KOPT-K1 (cell line): ENCODE measurements at regions not wholly inside any gene's neighbourhood (a gene's known extent, or its start where the extent isn't known, plus 50 kb on each side); places are given as distances from the start of the nearest gene placed in this dataset.
"Not testable (repeated sequence)": the region's sequence is repeated elsewhere in the genome, so short reads cannot be mapped to it uniquely, and the experiment has no call there.

Source experiments
- H3K27ac ChIP-seq: fragments of 200-600 bp; sonication (generic); 2 replicates; pipeline ENCODE4 v1.5.1; 2016; ENCODE audit warnings: antibody characterized with exemption, mild to moderate bottlenecking, low read depth, low read length; ENCODE audit not compliant: poor library complexity, severe bottlenecking
- H3K36me3 ChIP-seq: fragments of 200-600 bp; sonication (generic); 2 replicates; pipeline ENCODE4 v1.5.1; 2017; ENCODE audit warnings: antibody characterized with exemption, mild to moderate bottlenecking, low read length, moderate library complexity; ENCODE audit not compliant: insufficient read depth
- H3K9me3 ChIP-seq: fragments of 200-600 bp; sonication (generic); 2 replicates; pipeline ENCODE4 v1.5.1; 2017; ENCODE audit warnings: antibody characterized with exemption, low read length, mild to moderate bottlenecking; ENCODE audit not compliant: insufficient read depth, poor library complexity, severe bottlenecking

DNA sequence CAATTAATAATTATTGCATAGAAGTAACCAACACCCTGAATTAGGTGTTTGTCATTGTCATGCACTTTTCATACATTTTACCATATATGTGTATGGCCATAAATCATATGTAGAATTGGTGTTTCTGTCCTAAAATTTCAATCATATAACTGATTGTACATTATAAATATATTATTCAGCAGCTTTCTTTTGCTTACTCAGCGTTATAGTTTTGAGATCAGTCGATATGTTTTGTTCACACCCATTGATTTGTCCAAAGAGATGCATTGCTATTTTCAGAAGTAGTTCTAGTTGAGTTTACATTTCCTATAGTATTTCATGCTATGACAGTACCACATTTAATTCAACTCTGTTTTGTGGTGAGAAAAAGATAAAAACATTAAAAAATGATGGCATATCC is 50.5 kb upstream of the PARP4 start:
- Histone ChIP-seq H3K9me3 (no peaks in the 10 kb centered on the region), H3K27ac (no peak overlapping the region)

DNA sequence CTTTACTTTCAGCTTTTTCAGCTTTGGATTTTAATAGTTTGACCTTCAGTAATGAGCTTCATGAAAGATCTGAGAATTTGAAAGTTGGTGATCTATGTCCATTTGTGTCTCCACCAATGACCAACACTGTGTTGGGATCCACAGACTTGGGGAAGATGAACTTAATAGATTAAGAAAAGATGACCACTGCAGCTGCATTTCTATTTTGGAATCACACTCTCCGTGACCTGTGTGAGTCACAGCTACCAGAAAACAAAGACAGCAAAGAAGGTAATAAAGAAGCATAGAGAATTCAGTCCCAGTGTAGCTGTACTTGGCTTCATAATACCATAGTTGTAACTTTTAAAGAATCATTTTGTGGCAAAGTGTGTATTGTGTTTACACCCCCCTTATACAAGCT is 51.4 kb upstream of the PARP4 start:
- not testable (repeated sequence) for H3K36me3 ChIP-seq, H3K27ac ChIP-seq, H3K9me3 ChIP-seq

More for the DNA sequence above, 50.5 kb upstream of the PARP4 start:
- H3K36me3 ChIP-seq, result no peaks in the 10 kb centered on the region

GRCh38 chr13:24564881-24565280 is 52.3 kb upstream of the PARP4 start:
- Histone ChIP-seq H3K27ac (no peak overlapping the region), H3K9me3 (no peaks in the 10 kb centered on the region), H3K36me3 (no peaks in the 10 kb centered on the region)

- not testable (repeated sequence) for H3K9me3 ChIP-seq, H3K27ac ChIP-seq, H3K36me3 ChIP-seq
Observed at GRCh38 chr13:24567593-24567992, 55.0 kb upstream of the PARP4 start.

GRCh38 chr13:24574847-24575246 is 62.3 kb upstream of the PARP4 start:
- Histone ChIP-seq H3K27ac (no peak overlapping the region), H3K36me3 (no peaks in the 10 kb centered on the region), H3K9me3 (peaks cover 6% of the 10 kb centered on the region)

- not testable (repeated sequence) for H3K36me3 ChIP-seq, H3K9me3 ChIP-seq, H3K27ac ChIP-seq
Observed at GRCh38 chr13:24580315-24580714, 67.7 kb upstream of the PARP4 start.

DNA sequence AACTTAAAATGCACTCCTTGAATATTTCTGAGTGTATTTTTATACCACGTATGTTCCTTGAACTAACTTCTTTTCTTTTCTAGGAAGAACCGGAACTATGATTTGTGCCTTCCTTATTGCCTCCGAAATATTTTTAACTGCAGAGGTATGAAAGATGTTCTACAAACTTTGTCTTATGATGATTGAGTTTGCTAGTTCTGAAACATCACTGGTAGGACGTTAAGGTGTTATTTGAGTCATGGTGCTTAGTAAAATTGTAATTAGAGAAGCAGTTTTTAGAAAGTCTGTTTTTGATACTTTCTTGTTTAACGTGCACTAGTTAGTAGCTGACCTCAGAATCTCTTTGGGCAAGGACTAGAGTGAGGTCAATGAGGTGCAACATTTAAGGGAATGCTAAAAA is 69.0 kb upstream of the PARP4 start:
- H3K36me3 ChIP-seq, H3K9me3 ChIP-seq, H3K27ac ChIP-seq: not testable (repeated sequence)

DNA sequence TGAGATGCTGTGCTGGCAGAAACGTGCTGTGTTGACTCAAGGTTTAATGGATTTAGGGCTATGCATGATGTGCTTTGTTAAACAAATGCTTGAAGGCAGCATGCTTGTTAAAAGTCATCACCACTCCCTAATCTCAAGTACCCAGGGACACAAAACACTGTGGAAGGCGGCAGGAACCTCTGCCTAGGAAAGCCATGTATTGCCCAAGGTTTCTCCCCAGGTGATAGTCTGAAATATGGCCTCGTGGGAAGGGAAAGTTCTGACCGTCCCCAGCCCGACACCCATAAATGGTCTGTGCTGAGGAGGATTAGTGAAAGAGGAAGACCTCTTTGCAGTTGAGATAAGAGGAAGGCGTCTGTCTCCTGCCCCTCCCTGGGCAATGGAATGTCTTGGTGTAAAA is 79.1 kb upstream of the PARP4 start:
- H3K9me3 ChIP-seq, H3K27ac ChIP-seq, H3K36me3 ChIP-seq: not testable (repeated sequence)

- not testable (repeated sequence) for H3K9me3 ChIP-seq, H3K27ac ChIP-seq, H3K36me3 ChIP-seq
Observed at GRCh38 chr13:24597906-24598670, 82.1 kb upstream of the ATP12A start.

DNA sequence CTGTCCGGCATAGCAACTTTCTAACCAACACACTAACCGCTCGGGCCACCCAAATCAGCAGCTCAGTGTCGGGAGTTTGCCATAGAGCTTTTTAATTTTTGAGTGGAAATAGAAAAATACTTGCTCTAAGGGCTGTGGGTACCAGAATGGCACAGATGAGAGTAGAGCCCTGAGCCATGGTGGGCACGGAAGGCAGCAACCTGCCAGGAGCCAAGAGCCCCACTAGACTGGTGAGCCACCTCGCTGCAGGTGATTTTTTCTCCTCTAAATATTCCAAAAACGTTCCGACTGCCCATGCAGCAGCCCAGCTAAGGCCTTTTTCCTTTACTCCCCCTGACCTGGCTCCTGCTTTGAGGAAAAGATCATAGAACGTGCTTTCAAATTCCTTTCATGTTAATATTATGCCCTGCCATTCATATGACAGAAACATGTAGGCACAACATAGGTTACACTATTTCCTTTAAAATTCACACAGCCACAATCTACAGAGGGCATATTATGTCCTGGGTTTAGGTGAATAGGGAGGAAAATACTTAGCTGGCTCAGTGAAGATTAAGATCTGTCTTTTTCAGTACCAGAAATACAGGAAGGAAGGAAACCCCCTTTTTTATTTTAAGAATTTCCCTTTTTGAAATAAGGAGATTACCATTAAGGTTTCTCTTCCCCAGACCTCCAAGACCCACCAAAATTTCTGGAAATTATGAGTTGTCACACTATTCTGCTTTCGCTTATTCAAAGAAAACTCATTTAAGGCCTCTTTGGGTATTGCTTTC is 81.0 kb upstream of the ATP12A start:
- not testable (repeated sequence) for H3K36me3 ChIP-seq

GRCh38 chr13:24605923-24606372 is 74.3 kb upstream of the ATP12A start:
- no peaks in the 10 kb centered on the region for H3K36me3 ChIP-seq
- no peaks in the 10 kb centered on the region for H3K9me3 ChIP-seq
- H3K27ac ChIP-seq, result no peak overlapping the region

More for the DNA sequence above, 81.0 kb upstream of the ATP12A start:
- not testable (repeated sequence) for H3K9me3 ChIP-seq, H3K27ac ChIP-seq

DNA sequence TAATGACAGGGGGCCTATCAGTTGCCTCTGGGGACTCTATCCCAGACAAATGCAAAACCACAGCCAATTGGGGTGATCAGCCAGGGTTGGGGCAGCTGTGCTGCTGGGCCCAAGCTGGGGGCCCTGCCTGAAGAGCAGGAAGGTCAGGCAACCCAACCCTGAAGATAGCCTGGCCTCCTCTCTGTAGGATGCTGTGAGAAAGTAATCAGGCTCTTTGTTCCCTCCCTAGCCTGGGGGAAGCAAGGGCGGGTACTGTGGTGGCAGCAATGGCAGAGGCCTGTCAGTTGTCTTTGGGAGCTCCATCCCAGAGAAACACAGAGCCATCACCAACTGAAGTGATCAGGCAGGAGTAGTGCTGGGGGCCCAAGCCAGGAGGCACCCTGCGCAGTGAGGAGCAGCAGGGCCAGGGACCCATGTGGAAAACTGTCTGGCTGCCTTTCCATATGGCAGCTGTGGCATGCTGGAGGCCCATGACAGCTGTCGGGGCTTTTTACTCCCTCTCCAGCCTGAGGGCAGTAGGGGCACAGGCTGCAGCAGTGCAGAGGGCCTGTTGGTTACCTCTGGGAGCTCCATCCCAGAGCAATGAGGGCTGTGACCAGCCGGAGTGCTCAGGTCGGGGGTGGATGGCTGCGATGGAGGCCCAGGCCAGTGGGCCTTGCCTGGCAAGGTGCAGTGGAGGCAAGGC is 73.6 kb upstream of the ATP12A start:
- no peak overlapping the region for H3K27ac ChIP-seq

GRCh38 chr13:24610956-24611355 is 69.3 kb upstream of the ATP12A start:
- no peaks in the 10 kb centered on the region for H3K36me3 ChIP-seq
- H3K27ac ChIP-seq, result no peak overlapping the region
- H3K9me3 ChIP-seq, result no peaks in the 10 kb centered on the region

More for the DNA sequence above, 73.6 kb upstream of the ATP12A start:
- H3K36me3 ChIP-seq, result no peaks in the 10 kb centered on the region
- H3K9me3 ChIP-seq, result no peaks in the 10 kb centered on the region

GRCh38 chr13:24612726-24613125 is 67.5 kb upstream of the ATP12A start:
- Histone ChIP-seq H3K9me3 (no peaks in the 10 kb centered on the region), H3K27ac (no peak overlapping the region), H3K36me3 (no peaks in the 10 kb centered on the region)

GRCh38 chr13:24613128-24613527 is 67.1 kb upstream of the ATP12A start:
- Histone ChIP-seq H3K36me3 (no peaks in the 10 kb centered on the region), H3K9me3 (no peaks in the 10 kb centered on the region), H3K27ac (no peak overlapping the region)
